ENCODE measurements at regions not wholly inside any gene's neighbourhood (a gene's known extent, or its start where the extent isn't known, plus 50 kb on each side); places are given as distances from the start of the nearest gene placed in this dataset.
"Not testable (repeated sequence)": the region's sequence is repeated elsewhere in the genome, so short reads cannot be mapped to it uniquely, and the experiment has no call there.

DNA sequence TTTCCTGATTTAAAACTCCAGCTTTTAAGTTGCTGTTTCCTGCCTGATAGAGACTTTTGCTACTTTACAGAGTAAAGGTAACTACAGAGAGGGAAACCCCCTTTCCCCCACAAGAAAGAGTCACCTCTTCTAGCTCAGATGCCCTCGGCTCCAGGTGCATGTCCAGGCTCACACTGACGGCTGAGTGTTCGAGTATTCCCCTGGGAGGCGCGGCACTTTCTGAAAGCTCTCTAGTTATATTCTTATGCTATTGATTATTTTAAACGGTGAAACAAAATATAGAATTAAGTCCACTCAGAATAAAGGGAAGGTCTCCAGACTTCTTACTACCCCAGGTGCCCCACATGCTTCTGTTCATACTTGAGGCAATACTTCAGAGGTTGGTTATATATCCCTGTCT, 160.3 kb upstream of the FMN2 start:
- no peak for DNase-seq (ENCODE audit: low spot score)

GRCh38 chr1:239939602-239940001, 152.1 kb upstream of the FMN2 start:
- no peak for DNase-seq (ENCODE audit: low spot score)

- DNase-seq (ENCODE audit: low spot score) = no peak
These were observed 147.9 kb upstream of the FMN2 start for GRCh38 chr1:239943761-239944160.

DNA sequence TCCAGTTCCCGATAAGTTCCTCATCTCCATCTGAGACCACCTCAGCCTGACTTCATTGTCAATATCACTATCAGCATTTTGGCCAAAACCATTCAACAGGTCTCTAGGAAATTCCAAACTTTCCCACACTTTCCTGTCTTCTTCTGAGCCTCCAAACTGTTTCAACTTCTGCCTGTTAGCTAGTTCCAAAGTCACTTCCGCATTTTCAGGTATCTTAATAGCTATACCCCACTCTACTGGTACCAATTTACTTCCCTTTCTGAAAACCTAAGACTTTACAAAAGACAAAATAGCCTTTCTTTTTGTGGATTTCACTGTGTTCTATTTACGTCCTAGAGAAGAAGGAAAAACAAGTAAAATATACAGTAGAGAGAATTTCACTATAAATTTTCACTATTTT, 147.0 kb upstream of the FMN2 start:
- no peak for DNase-seq (ENCODE audit: low spot score)

GRCh38 chr1:239947801-239948200, 143.9 kb upstream of the FMN2 start:
- DNase-seq (ENCODE audit: low spot score) = no peak

- peak; percentile 51 for DNase-seq (ENCODE audit: low spot score)
These were observed 140.1 kb upstream of the FMN2 start for GRCh38 chr1:239951511-239952140.

- peak; percentile 52 for DNase-seq (ENCODE audit: low spot score)
These were observed 139.1 kb upstream of the FMN2 start for GRCh38 chr1:239952348-239953308.

DNA sequence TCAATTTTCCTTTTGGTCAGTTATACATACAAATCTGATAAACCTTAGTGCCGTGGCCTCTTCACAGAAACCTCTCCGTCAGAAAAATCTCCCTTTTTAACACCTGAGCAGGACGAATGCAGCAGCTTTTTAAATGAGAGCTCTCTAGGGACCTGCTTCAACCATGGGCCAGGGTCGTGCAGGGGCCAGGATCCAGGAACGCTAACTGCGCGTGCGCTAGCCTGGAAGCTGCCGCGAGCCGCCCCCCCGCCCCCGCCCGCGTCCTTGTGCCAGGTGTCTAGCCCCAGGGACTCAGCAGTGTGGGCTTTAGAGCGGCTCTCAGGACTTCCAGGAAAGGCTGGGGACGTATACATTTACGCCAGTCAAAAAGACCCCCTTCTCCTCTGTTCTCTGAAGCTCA, 136.8 kb upstream of the FMN2 start:
- DNase-seq (ENCODE audit: low spot score) = no peak

- DNase-seq (ENCODE audit: low spot score) = no peak
These were observed 136.3 kb upstream of the FMN2 start for GRCh38 chr1:239955431-239955830.

DNA sequence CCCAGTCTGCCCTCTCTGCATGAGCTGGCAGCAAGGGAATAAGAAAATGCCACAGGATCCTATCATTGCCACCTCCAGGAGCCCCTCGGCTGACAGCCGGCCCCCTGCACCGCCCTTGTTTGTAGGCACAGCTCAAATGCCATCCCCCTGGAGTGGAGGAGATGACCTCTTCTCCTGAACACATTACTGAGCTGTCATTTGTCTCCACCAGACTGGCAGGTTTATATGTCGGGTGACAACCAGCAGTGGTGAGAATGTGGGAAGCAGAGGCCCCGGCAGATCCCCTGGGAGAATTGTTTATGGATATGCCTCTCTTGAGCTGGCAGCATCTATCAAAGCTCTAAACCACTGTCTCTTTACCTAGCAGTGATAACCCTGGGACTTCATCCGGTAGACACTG, 135.4 kb upstream of the FMN2 start:
- no peak for DNase-seq (ENCODE audit: low spot score)

DNA sequence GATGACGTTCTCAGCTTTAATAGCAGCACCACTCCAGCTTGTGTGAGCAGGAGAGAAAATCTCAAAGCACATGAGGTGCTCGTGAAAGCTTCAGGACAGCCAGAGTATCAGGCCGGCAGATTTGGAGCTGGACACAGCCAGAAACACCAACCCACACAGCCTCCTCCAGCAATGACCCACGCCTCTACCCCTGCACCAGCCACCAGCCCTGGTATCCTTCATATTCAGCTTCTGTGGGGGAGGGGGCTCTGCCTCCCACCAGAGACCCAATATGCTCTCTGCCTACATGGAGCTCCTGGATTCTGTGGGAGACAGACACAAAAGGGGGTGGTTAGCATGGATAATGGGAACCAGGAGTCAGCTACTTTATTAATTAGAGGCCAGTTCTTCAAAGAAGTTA, 133.6 kb upstream of the FMN2 start:
- DNase-seq (ENCODE audit: low spot score) = no peak

DNA sequence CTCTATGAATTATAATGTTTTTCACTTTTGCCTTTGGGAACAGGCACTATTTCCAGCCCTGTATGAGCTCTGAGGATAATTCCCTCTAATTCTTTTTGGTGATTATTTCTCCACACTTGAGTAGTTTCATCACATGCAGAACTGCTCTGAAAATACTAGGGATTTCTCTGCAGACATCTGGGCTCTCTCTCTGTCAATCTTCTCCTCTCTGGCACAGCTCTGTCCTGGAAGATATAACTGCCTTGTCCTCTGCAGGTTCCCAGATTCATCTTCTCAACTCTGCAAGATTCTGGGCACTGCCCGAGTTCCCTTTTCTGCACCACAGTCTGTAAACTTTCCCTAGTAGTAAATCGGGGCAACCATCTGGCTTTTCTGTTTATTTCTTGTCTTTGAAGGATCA, 131.3 kb upstream of the FMN2 start:
- no peak for DNase-seq (ENCODE audit: low spot score)

GRCh38 chr1:239963856-239964255, 127.8 kb upstream of the FMN2 start:
- DNase-seq (ENCODE audit: low spot score) = no peak

- peak; percentile 33 for DNase-seq (ENCODE audit: low spot score)
These were observed 115.3 kb upstream of the FMN2 start for GRCh38 chr1:239976130-239976968.

DNA sequence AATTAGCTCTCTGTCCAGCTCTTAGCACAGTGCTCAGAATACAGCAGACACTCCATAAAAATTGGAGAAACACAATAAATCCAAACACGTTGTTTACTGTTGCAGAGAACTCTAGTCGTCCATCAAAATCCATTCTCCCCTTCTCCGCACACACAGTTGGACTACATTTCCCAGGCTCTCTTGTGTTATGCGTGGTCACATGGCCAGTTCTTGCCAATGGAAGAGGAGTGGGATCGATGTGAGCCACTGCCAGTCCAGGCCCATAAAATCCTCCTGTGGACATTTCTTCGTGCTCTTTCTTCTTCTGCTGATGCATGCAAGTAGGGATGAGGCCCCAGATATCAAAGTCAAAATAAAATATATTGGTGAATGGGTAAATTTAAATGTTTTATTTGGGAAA, 114.3 kb upstream of the FMN2 start:
- DNase-seq (ENCODE audit: low spot score) = no peak

DNA sequence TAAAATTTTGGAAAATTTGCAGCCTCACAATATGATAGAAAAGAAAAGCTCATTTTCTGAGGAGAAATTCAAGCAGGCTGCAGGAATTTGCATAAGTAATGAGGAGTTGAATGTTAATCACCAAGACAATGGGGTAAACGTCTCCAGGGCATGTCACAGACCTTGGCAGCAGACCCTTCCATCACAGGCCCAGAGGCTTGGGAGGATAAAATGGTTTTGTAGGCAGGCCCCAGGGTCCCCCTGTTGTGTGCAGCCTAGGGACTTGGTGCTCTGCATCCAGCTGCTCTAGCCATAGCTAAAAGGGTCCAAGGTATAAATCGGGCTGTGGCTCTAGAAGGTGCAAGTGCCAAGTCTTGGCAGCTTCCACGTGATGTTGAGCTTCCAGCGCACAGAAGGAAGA, 112.2 kb upstream of the FMN2 start:
- no peak for DNase-seq (ENCODE audit: low spot score)

GRCh38 chr1:239982762-239983161, 108.9 kb upstream of the FMN2 start:
- DNase-seq (ENCODE audit: low spot score) = no peak

- DNase-seq (ENCODE audit: low spot score) = no peak
These were observed 106.6 kb upstream of the FMN2 start for GRCh38 chr1:239985044-239985443.

- DNase-seq (ENCODE audit: low spot score) = no peak
These were observed 104.5 kb upstream of the FMN2 start for GRCh38 chr1:239987103-239987745.

GRCh38 chr1:239989990-239990389, 101.7 kb upstream of the FMN2 start:
- no peak for DNase-seq (ENCODE audit: low spot score)

GRCh38 chr1:239992566-239992965, 99.1 kb upstream of the FMN2 start:
- DNase-seq (ENCODE audit: low spot score) = not testable (repeated sequence)

- no peak for DNase-seq (ENCODE audit: low spot score)
These were observed 98.3 kb upstream of the FMN2 start for GRCh38 chr1:239993366-239993765.

Measured in HuH-7 (cell line).